B cell (primary cell): ENCODE measurements at regions not wholly inside any gene's neighbourhood (a gene's known extent, or its start where the extent isn't known, plus 50 kb on each side); places are given as distances from the start of the nearest gene placed in this dataset.

Source experiments
- ATAC-seq: fragments of 200-7000 bp; cut with Tn5 transposase; one replicate; pipeline ENCODE4 v1.10.0; 2021; ENCODE audit warnings: low read depth, mild to moderate bottlenecking, moderate number of reproducible peaks, moderate library complexity
- CTCF ChIA-PET: fragments of 350-600 bp; sonication (Branson Sonifier 250); formaldehyde crosslinking; loops from one replicate; lab custom pipeline; 2021; ENCODE audit warnings: antibody characterized with exemption, inconsistent platforms; lab: Charles Lee
- POLR2A ChIA-PET: fragments of 350-600 bp; sonication (Branson Sonifier 250); formaldehyde crosslinking; loops from one replicate; lab custom pipeline; 2021; ENCODE audit warnings: antibody characterized with exemption; lab: Charles Lee
- DNase-seq: peaks from one replicate; pipeline ENCODE4 v3.0.0; 2013
- H2AFZ ChIP-seq: 2 replicates; pipeline ENCODE4 v1.6.1; 2012; ENCODE audit warnings: mild to moderate bottlenecking, low read depth, low read length; ENCODE audit not compliant: insufficient read depth, poor library complexity, severe bottlenecking
- H3K27ac ChIP-seq, 2 donors: 1 replicate in 1 of 2; 2 replicates in 1 of 2; pipeline ENCODE4 v1.5.1; 2012 to 2013; ENCODE audit warnings: low read length in 2 of 2, mild to moderate bottlenecking in 2 of 2, moderate library complexity in 1 of 2
- H3K27me3 ChIP-seq, 4 experiments: fragments of 200-600 bp in 1 of 4; sonication (generic) in 1 of 4; replicated peaks in 1 of 4; 1 replicate in 2 of 4; 2 replicates in 2 of 4; pipeline versions ENCODE4 v1.6.1 to v1.7.0; 2013 to 2016; ENCODE audit warnings: low read length in 3 of 4, mild to moderate bottlenecking in 2 of 4, mixed read lengths in 1 of 4, moderate library complexity in 1 of 4; ENCODE audit not compliant: insufficient read depth in 4 of 4, control insufficient read depth in 3 of 4; ENCODE audit errors: control extremely low read depth in 1 of 4
- H3K36me3 ChIP-seq, 2 experiments: replicated peaks in 1 of 2; 1 replicate in 1 of 2; 2 replicates in 1 of 2; pipeline versions ENCODE4 v1.6.1 to v1.7.1; 2013; ENCODE audit warnings: low read length in 1 of 2; ENCODE audit not compliant: insufficient read depth in 2 of 2, control insufficient read depth in 1 of 2; ENCODE audit errors: control extremely low read depth in 1 of 2, extremely low read depth in 1 of 2
- H3K4me1 ChIP-seq, 2 donors: fragments of 200-600 bp in 1 of 2; sonication (generic) in 1 of 2; 1 replicate in 1 of 2; 2 replicates in 1 of 2; pipeline versions ENCODE4 v1.5.1 to v1.6.1; 2013 to 2017; ENCODE audit warnings: low read length in 2 of 2; ENCODE audit not compliant: control insufficient read depth in 2 of 2, insufficient read depth in 2 of 2
- H3K4me2 ChIP-seq: replicated peaks from 2 replicates; pipeline ENCODE3; 2012; ENCODE audit warnings: mild to moderate bottlenecking, low read depth, low read length; ENCODE audit not compliant: poor library complexity, severe bottlenecking
- H3K4me3 ChIP-seq, 5 experiments: fragments of 200-600 bp in 1 of 5; sonication (generic) in 1 of 5; 1 replicate in 3 of 5; 2 replicates in 2 of 5; pipeline versions ENCODE4 v1.5.1 to v1.7.0; 2011 to 2016; ENCODE audit warnings: low read length in 4 of 5, mild to moderate bottlenecking in 4 of 5, low read depth in 2 of 5, control low read depth in 1 of 5, moderate library complexity in 1 of 5; ENCODE audit not compliant: insufficient read depth in 1 of 5; ENCODE audit errors: control extremely low read depth in 1 of 5, extremely low read depth in 1 of 5
- H3K79me2 ChIP-seq: fragments of 200-600 bp; sonication (generic); one replicate; pipeline ENCODE4 v1.6.0; 2016; ENCODE audit warnings: low read length; ENCODE audit not compliant: control insufficient read depth, insufficient read depth
- H3K9ac ChIP-seq: fragments of 200-600 bp; sonication (generic); 2 replicates; pipeline ENCODE4 v1.6.1; 2017; ENCODE audit warnings: mild to moderate bottlenecking, low read length, moderate library complexity
- H3K9me3 ChIP-seq, 3 donors: one replicate each; pipeline versions ENCODE4 v1.6.1 to v1.7.1; 2013; ENCODE audit warnings: low read length in 2 of 3; ENCODE audit not compliant: control insufficient read depth in 2 of 3, insufficient read depth in 1 of 3; ENCODE audit errors: control extremely low read depth in 1 of 3
- H4K20me1 ChIP-seq: 2 replicates; pipeline ENCODE4 v1.6.0; 2012; ENCODE audit warnings: mild to moderate bottlenecking, low read length; ENCODE audit not compliant: insufficient read depth, control insufficient read depth, poor library complexity, severe bottlenecking
- H3K27ac Mint-ChIP-seq: one replicate; pipeline ENCODE4 v1.8.0; 2021; ENCODE audit warnings: mixed read lengths
- H3K27me3 Mint-ChIP-seq: one replicate; pipeline ENCODE4 v1.8.0; 2021; ENCODE audit warnings: mixed read lengths
- H3K4me1 Mint-ChIP-seq: one replicate; pipeline ENCODE4 v1.8.0; 2021; ENCODE audit warnings: mixed read lengths
- H3K4me3 Mint-ChIP-seq: one replicate; pipeline ENCODE4 v1.8.0; 2021; ENCODE audit warnings: mixed read lengths
- H3K9me3 Mint-ChIP-seq: one replicate; pipeline ENCODE4 v1.8.0; 2022; ENCODE audit warnings: mixed read lengths; ENCODE audit not compliant: insufficient read depth
- EZH2 ChIP-seq: IDR thresholded peaks from 2 replicates; pipeline ENCODE4 v1.6.1; 2012; ENCODE audit warnings: borderline replicate concordance, low read depth, mild to moderate bottlenecking, moderate library complexity, low read length; ENCODE audit not compliant: insufficient read depth, poor library complexity, severe bottlenecking
- intact Hi-C: fragments of 100-400 bp; cut with micrococcal nuclease; formaldehyde crosslinking; loops from one replicate; pipeline ENCODE4 v1.10.0; 2022
- TF ChIP-seq, protein P1 (sequence below): fragments of 200-600 bp; IDR thresholded peaks from one replicate; pipeline ENCODE4 v1.8.0; 2022; ENCODE audit warnings: antibody characterized with exemption, mild to moderate bottlenecking

DNA sequence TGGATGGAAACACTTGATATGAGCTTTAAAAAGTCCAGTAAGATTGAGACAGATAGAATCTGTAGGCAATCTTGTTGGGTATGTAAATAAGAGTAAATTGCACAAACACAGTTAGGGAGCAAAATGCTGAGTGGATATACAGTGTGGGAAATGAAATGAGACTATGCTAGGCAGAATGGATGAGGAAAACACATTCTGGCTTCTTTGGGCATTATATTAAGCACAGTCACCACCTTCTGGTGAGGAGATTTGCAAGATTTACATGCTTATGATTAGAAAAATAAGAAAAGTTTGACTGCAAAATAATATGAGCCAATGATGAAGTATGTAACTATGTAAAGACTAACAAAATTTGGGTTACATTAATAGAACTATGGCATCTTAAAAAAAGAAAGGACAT is 2165.0 kb upstream of the CELF4 start:
- Histone ChIP-seq H3K9ac (no peak overlapping the region), H3K27me3 (no peaks in the 10 kb centered on the region), H3K36me3 (no peaks in the 10 kb centered on the region), H3K4me1 (no peaks in the 10 kb centered on the region), H3K4me2 (no peak overlapping the region), H3K79me2 (no peaks in the 10 kb centered on the region), H3K4me3 (no peak overlapping the region), H4K20me1 (no peaks in the 10 kb centered on the region), H2AFZ (no peak overlapping the region), H3K27ac (no peak overlapping the region), H3K9me3 (no peaks in the 10 kb centered on the region)
- no peaks in the 10 kb centered on the region for H3K4me1 Mint-ChIP-seq
- ChIA-PET POLR2A (no interaction called here), CTCF (no interaction called here)
- TF ChIP-seq, protein P1, sequence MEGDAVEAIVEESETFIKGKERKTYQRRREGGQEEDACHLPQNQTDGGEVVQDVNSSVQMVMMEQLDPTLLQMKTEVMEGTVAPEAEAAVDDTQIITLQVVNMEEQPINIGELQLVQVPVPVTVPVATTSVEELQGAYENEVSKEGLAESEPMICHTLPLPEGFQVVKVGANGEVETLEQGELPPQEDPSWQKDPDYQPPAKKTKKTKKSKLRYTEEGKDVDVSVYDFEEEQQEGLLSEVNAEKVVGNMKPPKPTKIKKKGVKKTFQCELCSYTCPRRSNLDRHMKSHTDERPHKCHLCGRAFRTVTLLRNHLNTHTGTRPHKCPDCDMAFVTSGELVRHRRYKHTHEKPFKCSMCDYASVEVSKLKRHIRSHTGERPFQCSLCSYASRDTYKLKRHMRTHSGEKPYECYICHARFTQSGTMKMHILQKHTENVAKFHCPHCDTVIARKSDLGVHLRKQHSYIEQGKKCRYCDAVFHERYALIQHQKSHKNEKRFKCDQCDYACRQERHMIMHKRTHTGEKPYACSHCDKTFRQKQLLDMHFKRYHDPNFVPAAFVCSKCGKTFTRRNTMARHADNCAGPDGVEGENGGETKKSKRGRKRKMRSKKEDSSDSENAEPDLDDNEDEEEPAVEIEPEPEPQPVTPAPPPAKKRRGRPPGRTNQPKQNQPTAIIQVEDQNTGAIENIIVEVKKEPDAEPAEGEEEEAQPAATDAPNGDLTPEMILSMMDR, result no peak
- TF ChIP-seq EZH2, result no peak
- no peak for DNase-seq
- H3K9me3 Mint-ChIP-seq, result peaks cover under 1% of the 10 kb centered on the region
- no peak for ATAC-seq
- no peak overlapping the region for H3K4me3 Mint-ChIP-seq
- no peaks in the 10 kb centered on the region for H3K27me3 Mint-ChIP-seq
- no peak overlapping the region for H3K27ac Mint-ChIP-seq
- intact Hi-C loops, result no loop called here

DNA sequence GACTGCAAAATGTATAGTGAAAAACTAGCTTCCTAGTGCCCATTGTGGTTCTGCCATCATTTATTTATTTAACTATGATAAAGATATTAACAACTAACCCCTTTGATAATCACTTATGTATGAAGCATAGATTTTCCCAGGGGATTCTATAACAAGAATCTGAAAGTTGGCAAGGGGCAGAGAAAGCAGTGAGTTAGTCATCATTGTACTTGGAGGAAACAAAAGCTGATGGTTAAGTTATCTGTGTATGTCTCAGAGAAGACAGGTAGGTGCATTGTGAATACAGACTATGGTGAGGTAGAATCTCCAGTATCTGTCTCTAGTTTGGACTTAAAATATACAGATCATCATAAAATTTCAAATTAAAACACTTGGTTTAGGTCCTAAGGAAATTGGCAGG is 2159.1 kb upstream of the CELF4 start:
- POLR2A ChIA-PET, result no interaction called here
- intact Hi-C loops, result no loop called here
- no peaks in the 10 kb centered on the region for H3K9me3 ChIP-seq
- no peak for DNase-seq
- H3K4me3 ChIP-seq, result no peak overlapping the region
- Mint-ChIP-seq H3K27ac (no peak overlapping the region), H3K9me3 (no peaks in the 10 kb centered on the region), H3K4me3 (no peak overlapping the region), H3K27me3 (no peaks in the 10 kb centered on the region), H3K4me1 (no peaks in the 10 kb centered on the region)
- no peaks in the 10 kb centered on the region for H4K20me1 ChIP-seq
- no peaks in the 10 kb centered on the region for H3K36me3 ChIP-seq
- H3K9ac ChIP-seq, result no peak overlapping the region
- H3K27ac ChIP-seq, result no peak overlapping the region
- no peak overlapping the region for H2AFZ ChIP-seq
- H3K79me2 ChIP-seq, result no peaks in the 10 kb centered on the region
- no peak for TF ChIP-seq EZH2
- TF ChIP-seq, protein P1, result no peak
- no peak overlapping the region for H3K4me2 ChIP-seq
- CTCF ChIA-PET, result no interaction called here
- no peaks in the 10 kb centered on the region for H3K4me1 ChIP-seq
- no peak for ATAC-seq
- H3K27me3 ChIP-seq, result no peaks in the 10 kb centered on the region
